Type B pancreatic cell (in vitro differentiated cells): ENCODE measurements at regions not wholly inside any gene's neighbourhood (a gene's known extent, or its start where the extent isn't known, plus 50 kb on each side); places are given as distances from the start of the nearest gene placed in this dataset.
"Not testable (repeated sequence)": the region's sequence is repeated elsewhere in the genome, so short reads cannot be mapped to it uniquely, and the experiment has no call there.

ENCODE experiments used
- DNase-seq: peaks from one replicate; pipeline ENCODE4 v3.0.0; 2021; ENCODE audit warnings: mixed read lengths; ENCODE audit not compliant: unreplicated experiment; ENCODE audit errors: extremely low spot score
- H3K27ac Mint-ChIP-seq: 2 replicates; pipeline ENCODE4 v1.8.0; 2021; ENCODE audit warnings: mild to moderate bottlenecking, mixed read lengths
- H3K27me3 Mint-ChIP-seq: 2 replicates; pipeline ENCODE4 v1.8.0; 2021; ENCODE audit warnings: mixed read lengths
- H3K36me3 Mint-ChIP-seq: 2 replicates; pipeline ENCODE4 v1.8.0; 2021; ENCODE audit warnings: mixed read lengths
- H3K4me1 Mint-ChIP-seq: one replicate; pipeline ENCODE4 v1.8.0; 2021; ENCODE audit warnings: mixed read lengths; ENCODE audit not compliant: unreplicated experiment
- H3K4me3 Mint-ChIP-seq: 2 replicates; pipeline ENCODE4 v1.8.0; 2021; ENCODE audit warnings: mild to moderate bottlenecking, mixed read lengths
- H3K9me3 Mint-ChIP-seq: 2 replicates; pipeline ENCODE4 v1.8.0; 2021; ENCODE audit warnings: mixed read lengths
- CTCF ChIP-seq: fragments of 200-600 bp; sonication (generic); conservative IDR thresholded peaks from 2 replicates; pipeline ENCODE4 v1.5.0; 2021; ENCODE audit warnings: antibody characterized with exemption, mild to moderate bottlenecking

GRCh38 chr6:3918469-3918868, 69.3 kb downstream of the FAM50B start:
- no peak for TF ChIP-seq CTCF
- H3K27me3 Mint-ChIP-seq, result no peaks in the 10 kb centered on the region
- H3K27ac Mint-ChIP-seq, result no peak overlapping the region
- peaks cover 8% of the 10 kb centered on the region for H3K9me3 Mint-ChIP-seq
- H3K4me1 Mint-ChIP-seq, result peaks cover under 1% of the 10 kb centered on the region
- no peak overlapping the region for H3K4me3 Mint-ChIP-seq
- no peak for DNase-seq
- no peaks in the 10 kb centered on the region for H3K36me3 Mint-ChIP-seq

DNA sequence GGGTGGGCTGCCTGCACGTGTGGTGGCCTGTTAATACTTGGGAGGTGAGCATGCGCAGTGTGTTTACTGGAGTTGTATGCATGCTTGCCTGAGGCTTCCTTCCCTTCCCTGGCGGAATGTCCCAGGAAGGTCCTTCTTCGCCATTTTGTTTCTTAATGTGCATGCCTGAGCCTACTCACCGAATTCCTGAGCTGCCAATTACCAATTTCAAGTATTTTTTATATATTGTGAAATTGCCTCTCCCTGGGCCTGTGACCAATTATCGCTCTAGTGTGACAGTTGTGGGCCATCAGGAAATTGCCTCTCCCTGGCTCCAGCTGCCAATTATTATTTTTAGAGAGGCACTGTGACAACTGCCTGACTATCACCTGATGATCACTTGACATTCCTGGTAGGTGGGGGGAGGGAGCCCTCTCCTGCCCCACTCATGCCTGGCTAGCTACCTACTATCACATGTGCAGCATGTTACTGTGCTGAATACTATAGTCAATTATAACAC, 70.0 kb downstream of the FAM50B start:
- H3K27ac Mint-ChIP-seq, result no peak overlapping the region

DNA sequence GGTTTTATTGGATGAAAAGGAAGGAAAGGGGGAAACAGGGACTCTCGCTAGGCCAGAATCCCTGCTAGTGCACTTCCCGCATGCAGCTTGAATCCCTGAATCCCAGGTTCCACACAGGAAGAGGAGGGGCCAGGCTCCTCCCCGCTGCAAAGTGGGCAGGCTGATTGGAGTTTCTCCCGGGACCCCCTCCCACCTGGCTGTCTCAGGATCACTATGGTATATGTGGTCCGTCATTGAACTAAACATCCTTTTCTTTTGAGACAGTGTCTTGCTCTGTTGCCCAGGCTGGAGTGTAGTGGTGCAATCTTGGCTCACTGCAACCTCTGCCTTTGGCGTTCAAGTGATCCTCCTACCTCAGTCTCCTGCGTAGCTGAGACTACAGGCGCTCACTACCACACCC, 70.7 kb downstream of the FAM50B start:
- Mint-ChIP-seq H3K4me3 (no peak overlapping the region), H3K36me3 (no peaks in the 10 kb centered on the region), H3K27me3 (no peaks in the 10 kb centered on the region), H3K4me1 (no peaks in the 10 kb centered on the region), H3K27ac (no peak overlapping the region), H3K9me3 (peaks cover 8% of the 10 kb centered on the region)
- DNase-seq, result no peak
- TF ChIP-seq CTCF, result no peak

More for the DNA sequence above, 70.0 kb downstream of the FAM50B start:
- no peaks in the 10 kb centered on the region for H3K36me3 Mint-ChIP-seq
- TF ChIP-seq CTCF, result no peak
- no peaks in the 10 kb centered on the region for H3K27me3 Mint-ChIP-seq
- H3K4me3 Mint-ChIP-seq, result no peak overlapping the region
- peaks cover 8% of the 10 kb centered on the region for H3K9me3 Mint-ChIP-seq
- DNase-seq, result no peak
- no peaks in the 10 kb centered on the region for H3K4me1 Mint-ChIP-seq

DNA sequence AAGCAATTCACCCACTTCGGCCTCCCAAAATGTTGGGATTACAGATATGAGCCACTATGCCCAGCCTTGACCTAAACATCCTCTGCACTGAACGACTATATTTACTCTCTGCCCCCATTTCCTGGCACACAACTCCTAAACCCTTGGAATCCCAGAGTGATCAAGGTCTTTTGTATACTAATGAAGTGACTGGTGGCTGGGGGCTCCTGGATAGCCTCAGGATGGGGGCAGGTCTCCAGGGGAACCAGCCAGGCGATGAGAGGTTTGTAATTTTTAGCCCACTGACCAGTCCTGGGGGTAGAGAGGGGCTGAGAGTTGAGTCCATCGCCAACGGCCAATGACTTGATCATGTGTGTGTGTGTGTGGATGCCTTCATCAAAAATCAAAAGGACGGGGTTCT, 71.1 kb downstream of the FAM50B start:
- no peaks in the 10 kb centered on the region for H3K36me3 Mint-ChIP-seq
- no peak for TF ChIP-seq CTCF
- DNase-seq, result no peak
- H3K27ac Mint-ChIP-seq, result no peak overlapping the region
- H3K9me3 Mint-ChIP-seq, result peaks cover 8% of the 10 kb centered on the region
- peaks cover 2% of the 10 kb centered on the region for H3K4me1 Mint-ChIP-seq
- no peak overlapping the region for H3K4me3 Mint-ChIP-seq
- no peaks in the 10 kb centered on the region for H3K27me3 Mint-ChIP-seq

GRCh38 chr6:3921663-3922062, 72.5 kb downstream of the FAM50B start:
- Mint-ChIP-seq H3K4me1 (peaks cover 4% of the 10 kb centered on the region), H3K4me3 (no peak overlapping the region), H3K9me3 (peaks cover 8% of the 10 kb centered on the region), H3K36me3 (no peaks in the 10 kb centered on the region), H3K27ac (no peak overlapping the region), H3K27me3 (no peaks in the 10 kb centered on the region)
- TF ChIP-seq CTCF, result no peak
- no peak for DNase-seq

DNA sequence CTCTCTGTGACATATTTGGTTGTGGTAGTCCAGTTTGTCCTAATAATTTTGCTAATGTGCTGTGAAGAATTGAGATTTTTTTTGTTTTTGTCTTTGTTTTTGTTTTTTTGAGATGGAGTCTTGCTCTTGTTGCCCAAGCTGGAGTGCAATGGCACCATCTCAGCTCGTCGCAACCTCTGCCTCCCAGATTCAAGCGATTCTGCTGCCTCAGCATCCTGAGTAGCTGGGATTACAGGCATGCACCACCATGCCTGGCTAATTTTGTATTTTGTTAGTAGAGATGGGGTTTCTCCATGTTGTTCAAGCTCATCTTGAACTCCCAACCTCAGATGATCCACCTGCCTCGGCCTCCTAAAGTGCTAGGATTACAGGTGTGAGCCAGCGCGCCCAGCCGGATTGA, 73.4 kb downstream of the FAM50B start:
- not testable (repeated sequence) for H3K36me3 Mint-ChIP-seq, H3K9me3 Mint-ChIP-seq, H3K4me1 Mint-ChIP-seq, H3K27ac Mint-ChIP-seq, DNase-seq, H3K4me3 Mint-ChIP-seq, H3K27me3 Mint-ChIP-seq

DNA sequence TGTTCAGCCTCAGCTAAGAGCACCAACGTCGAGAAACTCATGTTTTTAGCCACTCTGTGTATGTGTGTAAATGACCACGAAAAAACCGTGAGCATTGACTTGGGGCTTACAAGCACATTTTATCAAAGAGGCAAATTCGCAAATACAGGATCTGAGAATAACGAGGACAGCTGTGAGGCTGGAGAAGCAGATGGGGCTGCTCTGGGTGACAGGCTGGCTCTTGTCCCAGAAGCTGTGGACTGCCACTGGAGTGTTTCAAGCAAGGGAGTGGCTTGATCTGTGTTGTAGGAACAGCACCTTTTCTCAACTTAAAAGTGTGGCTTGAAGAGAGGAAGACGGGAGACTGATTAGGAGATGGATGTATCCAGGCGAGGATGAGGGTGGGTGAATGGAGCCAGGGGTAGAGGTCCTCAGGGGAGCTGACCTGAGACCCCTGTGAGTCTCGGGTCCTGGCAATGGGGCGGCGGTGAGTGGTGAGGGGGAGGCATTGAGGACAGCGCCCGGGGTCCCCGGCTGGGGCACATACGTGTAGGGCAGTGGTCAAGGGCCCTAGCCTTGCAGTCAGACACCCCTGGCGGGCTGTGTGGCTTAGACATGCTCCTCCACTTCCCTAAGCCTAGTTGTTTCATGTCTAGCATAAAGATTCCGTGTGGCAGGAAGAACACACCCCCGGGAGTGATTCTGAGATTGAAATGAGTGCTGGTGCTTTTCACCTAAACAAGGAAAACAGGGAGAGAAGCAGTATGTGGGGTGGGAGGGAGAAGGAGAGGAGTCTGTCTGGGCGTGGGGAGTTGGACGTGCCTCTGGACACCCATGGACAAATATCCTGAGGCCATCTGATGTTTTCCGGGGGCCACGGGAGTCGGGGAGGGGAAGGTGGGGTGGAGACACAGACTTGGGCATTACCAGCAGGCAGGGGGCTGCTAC, 76.3 kb downstream of the FAM50B start:
- H3K9me3 Mint-ChIP-seq, H3K27ac Mint-ChIP-seq, H3K36me3 Mint-ChIP-seq, H3K4me3 Mint-ChIP-seq, H3K27me3 Mint-ChIP-seq: not testable (repeated sequence)
- H3K4me1 Mint-ChIP-seq, result peaks cover 11% of the 10 kb centered on the region
- peak; percentile 58 for DNase-seq
